ENCODE measurements at regions not wholly inside any gene's neighbourhood (a gene's known extent, or its start where the extent isn't known, plus 50 kb on each side); places are given as distances from the start of the nearest gene placed in this dataset.

GRCh38 chr3:170730071-170730812, 139.8 kb downstream of the RPL22L1 start:
- DNase-seq (ENCODE audit: low spot score) = no peak

- DNase-seq (ENCODE audit: low spot score) = no peak
Observed at GRCh38 chr3:170728181-170728580, 141.8 kb downstream of the RPL22L1 start.

- no peak for DNase-seq (ENCODE audit: low spot score)
Observed at GRCh38 chr3:170727754-170728153, 141.9 kb upstream of the SLC7A14 start.

- no peak for DNase-seq (ENCODE audit: low spot score)
Observed at GRCh38 chr3:170726976-170727661, 141.2 kb upstream of the SLC7A14 start.

- DNase-seq (ENCODE audit: low spot score) = no peak
Observed at GRCh38 chr3:170725285-170725731, 139.4 kb upstream of the SLC7A14 start.

GRCh38 chr3:170724599-170725280, 138.9 kb upstream of the SLC7A14 start:
- DNase-seq (ENCODE audit: low spot score) = no peak

- no peak for DNase-seq (ENCODE audit: low spot score)
Observed at GRCh38 chr3:170723241-170723640, 137.4 kb upstream of the SLC7A14 start.

GRCh38 chr3:170721563-170721962, 135.7 kb upstream of the SLC7A14 start:
- DNase-seq (ENCODE audit: low spot score) = no peak

- no peak for DNase-seq (ENCODE audit: low spot score)
Observed at GRCh38 chr3:170719300-170719699, 133.4 kb upstream of the SLC7A14 start.

GRCh38 chr3:170718848-170719247, 133.0 kb upstream of the SLC7A14 start:
- DNase-seq (ENCODE audit: low spot score) = no peak

- DNase-seq (ENCODE audit: low spot score) = no peak
Observed at GRCh38 chr3:170717410-170718402, 131.8 kb upstream of the SLC7A14 start.

- no peak for DNase-seq (ENCODE audit: low spot score)
Observed at GRCh38 chr3:170716172-170716805, 130.4 kb upstream of the SLC7A14 start.

- no peak for DNase-seq (ENCODE audit: low spot score)
Observed at GRCh38 chr3:170714562-170715535, 129.0 kb upstream of the SLC7A14 start.

GRCh38 chr3:170714122-170714521, 128.2 kb upstream of the SLC7A14 start:
- no peak for DNase-seq (ENCODE audit: low spot score)

- DNase-seq (ENCODE audit: low spot score) = no peak
Observed at GRCh38 chr3:170713653-170714052, 127.8 kb upstream of the SLC7A14 start.

- DNase-seq (ENCODE audit: low spot score) = no peak
Observed at GRCh38 chr3:170712798-170713197, 126.9 kb upstream of the SLC7A14 start.

- DNase-seq (ENCODE audit: low spot score) = no peak
Observed at GRCh38 chr3:170712336-170712735, 126.5 kb upstream of the SLC7A14 start.

- no peak for DNase-seq (ENCODE audit: low spot score)
Observed at GRCh38 chr3:170711786-170712185, 125.9 kb upstream of the SLC7A14 start.

- DNase-seq (ENCODE audit: low spot score) = no peak
Observed at GRCh38 chr3:170709046-170709445, 123.2 kb upstream of the SLC7A14 start.

- no peak for DNase-seq (ENCODE audit: low spot score)
Observed at GRCh38 chr3:170707899-170708298, 122.0 kb upstream of the SLC7A14 start.
